ENCODE measurements at regions not wholly inside any gene's neighbourhood (a gene's known extent, or its start where the extent isn't known, plus 50 kb on each side); places are given as distances from the start of the nearest gene placed in this dataset.
"Not testable (repeated sequence)": the region's sequence is repeated elsewhere in the genome, so short reads cannot be mapped to it uniquely, and the experiment has no call there.

GRCh38 chr1:177891809-177892208 is 78.0 kb downstream of the SEC16B start:
- DNase-seq (ENCODE audit: low read depth, low spot score), result no peak

- no peak for DNase-seq (ENCODE audit: low read depth, low spot score)
Observed at GRCh38 chr1:177890479-177890878, 79.4 kb downstream of the SEC16B start.

- DNase-seq (ENCODE audit: low read depth, low spot score), result no peak
Observed at GRCh38 chr1:177884479-177885021, 85.3 kb downstream of the SEC16B start.

- DNase-seq (ENCODE audit: low read depth, low spot score), result no peak
Observed at GRCh38 chr1:177883581-177883980, 86.3 kb downstream of the SEC16B start.

- DNase-seq (ENCODE audit: low read depth, low spot score), result no peak
Observed at GRCh38 chr1:177880339-177880891, 89.4 kb downstream of the SEC16B start.

GRCh38 chr1:177877086-177877485 is 92.8 kb downstream of the SEC16B start:
- no peak for DNase-seq (ENCODE audit: low read depth, low spot score)

GRCh38 chr1:177873238-177873637 is 96.6 kb downstream of the SEC16B start:
- DNase-seq (ENCODE audit: low read depth, low spot score), result no peak

GRCh38 chr1:177872308-177872900 is 97.5 kb downstream of the SEC16B start:
- no peak for DNase-seq (ENCODE audit: low read depth, low spot score)

GRCh38 chr1:177871613-177872307 is 98.1 kb downstream of the SEC16B start:
- DNase-seq (ENCODE audit: low read depth, low spot score), result no peak

GRCh38 chr1:177869586-177869985 is 100.3 kb downstream of the SEC16B start:
- no peak for DNase-seq (ENCODE audit: low read depth, low spot score)

GRCh38 chr1:177869011-177869410 is 100.8 kb downstream of the SEC16B start:
- DNase-seq (ENCODE audit: low read depth, low spot score), result not testable (repeated sequence)

GRCh38 chr1:177865807-177866206 is 104.1 kb downstream of the SEC16B start:
- no peak for DNase-seq (ENCODE audit: low read depth, low spot score)

- no peak for DNase-seq (ENCODE audit: low read depth, low spot score)
Observed at GRCh38 chr1:177864538-177865305, 105.1 kb downstream of the SEC16B start.

- DNase-seq (ENCODE audit: low read depth, low spot score), result no peak
Observed at GRCh38 chr1:177863796-177864195, 106.1 kb downstream of the SEC16B start.

- no peak for DNase-seq (ENCODE audit: low read depth, low spot score)
Observed at GRCh38 chr1:177862916-177863315, 106.9 kb downstream of the SEC16B start.

GRCh38 chr1:177859572-177859971 is 110.3 kb downstream of the SEC16B start:
- DNase-seq (ENCODE audit: low read depth, low spot score), result no peak

GRCh38 chr1:177858332-177858821 is 111.5 kb downstream of the SEC16B start:
- no peak for DNase-seq (ENCODE audit: low read depth, low spot score)

GRCh38 chr1:177857285-177857684 is 112.6 kb downstream of the SEC16B start:
- DNase-seq (ENCODE audit: low read depth, low spot score), result no peak

GRCh38 chr1:177854951-177855350 is 114.9 kb downstream of the SEC16B start:
- no peak for DNase-seq (ENCODE audit: low read depth, low spot score)

GRCh38 chr1:177849579-177850290 is 120.1 kb downstream of the SEC16B start:
- DNase-seq (ENCODE audit: low read depth, low spot score), result no peak

GRCh38 chr1:177849130-177849529 is 120.7 kb downstream of the SEC16B start:
- no peak for DNase-seq (ENCODE audit: low read depth, low spot score)

Measured in smooth muscle cell of the brain vasculature (primary cell).